ENCODE measurements at regions not wholly inside any gene's neighbourhood (a gene's known extent, or its start where the extent isn't known, plus 50 kb on each side); places are given as distances from the start of the nearest gene placed in this dataset.

DNA sequence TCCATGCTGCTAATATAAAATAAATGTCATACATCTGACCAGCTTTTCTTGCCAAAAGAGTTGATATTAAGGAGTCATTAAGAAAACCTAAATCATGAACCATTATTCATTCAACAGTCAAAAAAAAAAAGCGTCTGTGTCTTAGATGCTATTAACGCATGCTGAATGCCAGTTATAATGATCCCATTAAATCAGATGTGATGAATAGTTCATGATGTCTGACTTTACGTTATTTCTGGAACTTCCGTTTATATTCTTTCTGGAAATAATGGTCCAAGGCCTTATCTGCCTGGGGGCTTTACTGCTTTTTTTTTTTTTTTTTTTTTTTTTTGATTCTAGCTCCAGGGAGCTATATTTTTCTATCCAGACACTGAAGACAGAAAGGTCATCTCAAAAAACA, 877.1 kb downstream of the HACE1 start:
- H3K4ac ChIP-seq (ENCODE audit: low read depth in 1 of 2, low read length in 2 of 2) = no peak overlapping the region
- 69% methylated on average over 4 of the region's 4 CpGs for WGBS
- no peak overlapping the region for H2BK120ac ChIP-seq (ENCODE audit: low read depth, low read length)
- H2BK15ac ChIP-seq (ENCODE audit: low read depth, poor library complexity, severe bottlenecking) = no peak overlapping the region
- no peak overlapping the region for H3K23ac ChIP-seq (ENCODE audit: low read length in 2 of 2)
- no peak overlapping the region for H4K91ac ChIP-seq (ENCODE audit: low read length)
- H3K4me3 ChIP-seq (ENCODE audit: insufficient read depth in 1 of 2, low read depth in 1 of 2, low read length in 2 of 2) = no peak overlapping the region
- H2BK12ac ChIP-seq (ENCODE audit: low read length in 2 of 2) = no peak overlapping the region
- H2AK5ac ChIP-seq (ENCODE audit: low read length, severe bottlenecking) = no peak overlapping the region
- no peak overlapping the region for H3K18ac ChIP-seq (ENCODE audit: low read depth in 1 of 2, low read length in 2 of 2)
- no peak overlapping the region for H3K9ac ChIP-seq (ENCODE audit: low read length)
- no peak overlapping the region for H2AFZ ChIP-seq (ENCODE audit: low read depth, low read length)
- H4K8ac ChIP-seq (ENCODE audit: low read length) = no peak overlapping the region
- H3K14ac ChIP-seq (ENCODE audit: low read length in 2 of 2) = no peak overlapping the region
- no peaks in the 10 kb centered on the region for H3K9me3 ChIP-seq (ENCODE audit: control insufficient read depth, low read length)
- H3K79me1 ChIP-seq (replicated peaks; ENCODE audit: low read length, poor library complexity, severe bottlenecking) = no peaks in the 10 kb centered on the region
- no peaks in the 10 kb centered on the region for H3K27me3 ChIP-seq (ENCODE audit: control insufficient read depth in 1 of 2, insufficient read depth in 1 of 2, low read length in 2 of 2)
- H3K27ac ChIP-seq (ENCODE audit: low read length, poor library complexity, severe bottlenecking) = no peak overlapping the region
- H3K4me2 ChIP-seq (ENCODE audit: low read length, poor library complexity, severe bottlenecking) = no peak overlapping the region
- no peak overlapping the region for H2BK5ac ChIP-seq (ENCODE audit: low read depth, low read length, poor library complexity, severe bottlenecking)
- no peak for DNase-seq
- H3K4me1 ChIP-seq (ENCODE audit: control insufficient read depth, insufficient read depth, low read depth, low read length) = no peaks in the 10 kb centered on the region
- no peaks in the 10 kb centered on the region for H3K36me3 ChIP-seq (ENCODE audit: control insufficient read depth in 1 of 2, insufficient read depth in 2 of 2, low read depth in 1 of 2, low read length in 2 of 2)

DNA sequence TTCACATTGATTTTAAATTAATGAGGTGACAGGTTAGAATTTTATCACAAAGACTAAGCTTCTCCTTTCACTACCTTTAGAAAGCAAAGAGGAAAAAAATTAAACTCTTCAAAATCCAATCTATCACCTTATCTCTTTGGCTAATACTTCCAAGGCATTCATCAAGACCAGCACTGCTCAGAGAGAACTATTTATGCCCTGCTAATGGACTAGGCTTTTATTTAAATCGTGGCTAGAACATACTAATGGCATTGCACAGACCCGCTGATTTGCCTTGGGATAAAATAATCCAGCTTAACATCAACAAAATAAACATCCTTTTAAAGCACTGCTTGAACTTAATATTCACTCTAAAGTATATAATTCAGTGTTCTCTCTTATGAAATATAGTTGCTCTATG, 880.4 kb downstream of the HACE1 start:
- no peak for DNase-seq
- H4K8ac ChIP-seq (ENCODE audit: low read length) = no peak overlapping the region
- H3K14ac ChIP-seq (ENCODE audit: low read length in 2 of 2) = no peak overlapping the region
- H2BK5ac ChIP-seq (ENCODE audit: low read depth, low read length, poor library complexity, severe bottlenecking) = no peak overlapping the region
- no peak overlapping the region for H3K23ac ChIP-seq (ENCODE audit: low read length in 2 of 2)
- no peak overlapping the region for H3K18ac ChIP-seq (ENCODE audit: low read depth in 1 of 2, low read length in 2 of 2)
- no peak overlapping the region for H3K4me2 ChIP-seq (ENCODE audit: low read length, poor library complexity, severe bottlenecking)
- H3K9ac ChIP-seq (ENCODE audit: low read length) = no peak overlapping the region
- H2BK12ac ChIP-seq (ENCODE audit: low read length in 2 of 2) = no peak overlapping the region
- H3K4me3 ChIP-seq (ENCODE audit: insufficient read depth in 1 of 2, low read depth in 1 of 2, low read length in 2 of 2) = no peak overlapping the region
- H4K91ac ChIP-seq (ENCODE audit: low read length) = no peak overlapping the region
- H3K27me3 ChIP-seq (ENCODE audit: control insufficient read depth in 1 of 2, insufficient read depth in 1 of 2, low read length in 2 of 2) = no peaks in the 10 kb centered on the region
- H3K27ac ChIP-seq (ENCODE audit: low read length, poor library complexity, severe bottlenecking) = no peak overlapping the region
- H3K9me3 ChIP-seq (ENCODE audit: control insufficient read depth, low read length) = no peaks in the 10 kb centered on the region
- H2BK120ac ChIP-seq (ENCODE audit: low read depth, low read length) = no peak overlapping the region
- no peak overlapping the region for H3K4ac ChIP-seq (ENCODE audit: low read depth in 1 of 2, low read length in 2 of 2)
- no peak overlapping the region for H2AK5ac ChIP-seq (ENCODE audit: low read length, severe bottlenecking)
- no peak overlapping the region for H2BK15ac ChIP-seq (ENCODE audit: low read depth, poor library complexity, severe bottlenecking)
- no peaks in the 10 kb centered on the region for H3K36me3 ChIP-seq (ENCODE audit: control insufficient read depth in 1 of 2, insufficient read depth in 2 of 2, low read depth in 1 of 2, low read length in 2 of 2)
- H3K4me1 ChIP-seq (ENCODE audit: control insufficient read depth, insufficient read depth, low read depth, low read length) = no peaks in the 10 kb centered on the region
- 93% methylated on average over 2 of the region's 2 CpGs for WGBS
- H3K79me1 ChIP-seq (replicated peaks; ENCODE audit: low read length, poor library complexity, severe bottlenecking) = no peaks in the 10 kb centered on the region
- H2AFZ ChIP-seq (ENCODE audit: low read depth, low read length) = no peak overlapping the region

DNA sequence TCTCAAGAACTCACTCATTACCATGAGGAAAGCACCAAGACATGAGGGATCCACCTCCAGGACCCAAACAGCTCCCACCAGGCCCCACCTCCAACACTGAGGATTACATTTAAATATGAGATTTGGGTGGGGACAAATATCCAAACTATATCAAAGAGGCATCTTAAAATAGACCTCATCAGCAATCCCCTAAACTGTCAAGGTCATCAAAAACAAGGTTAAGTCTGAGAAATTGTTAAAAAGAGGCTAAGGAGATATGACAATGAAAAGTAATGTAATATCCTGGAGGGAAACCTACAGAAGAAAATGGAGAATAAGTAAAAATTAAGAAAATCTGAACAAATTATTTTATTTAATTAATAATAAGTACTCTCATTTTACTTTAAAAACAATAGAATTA, 922.3 kb downstream of the HACE1 start:
- Histone ChIP-seq H2BK5ac (ENCODE audit: low read depth, low read length, poor library complexity, severe bottlenecking) (no peak overlapping the region), H3K27me3 (ENCODE audit: control insufficient read depth in 1 of 2, insufficient read depth in 1 of 2, low read length in 2 of 2) (no peaks in the 10 kb centered on the region), H2BK15ac (ENCODE audit: low read depth, poor library complexity, severe bottlenecking) (no peak overlapping the region), H2BK120ac (ENCODE audit: low read depth, low read length) (no peak overlapping the region), H2BK12ac (ENCODE audit: low read length in 2 of 2) (no peak overlapping the region), H3K9ac (ENCODE audit: low read length) (no peak overlapping the region), H4K91ac (ENCODE audit: low read length) (no peak overlapping the region), H3K4me1 (ENCODE audit: control insufficient read depth, insufficient read depth, low read depth, low read length) (no peaks in the 10 kb centered on the region), H2AK5ac (ENCODE audit: low read length, severe bottlenecking) (no peak overlapping the region), H3K27ac (ENCODE audit: low read length, poor library complexity, severe bottlenecking) (no peak overlapping the region), H3K4me3 (ENCODE audit: insufficient read depth in 1 of 2, low read depth in 1 of 2, low read length in 2 of 2) (no peak overlapping the region), H3K18ac (ENCODE audit: low read depth in 1 of 2, low read length in 2 of 2) (no peak overlapping the region), H3K14ac (ENCODE audit: low read length in 2 of 2) (no peak overlapping the region), H2AFZ (ENCODE audit: low read depth, low read length) (no peak overlapping the region), H3K79me1 (replicated peaks; ENCODE audit: low read length, poor library complexity, severe bottlenecking) (no peaks in the 10 kb centered on the region), H3K9me3 (ENCODE audit: control insufficient read depth, low read length) (peaks cover 9% of the 10 kb centered on the region), H3K36me3 (ENCODE audit: control insufficient read depth in 1 of 2, insufficient read depth in 2 of 2, low read depth in 1 of 2, low read length in 2 of 2) (no peaks in the 10 kb centered on the region), H3K4ac (ENCODE audit: low read depth in 1 of 2, low read length in 2 of 2) (no peak overlapping the region), H3K23ac (ENCODE audit: low read length in 2 of 2) (no peak overlapping the region), H4K8ac (ENCODE audit: low read length) (no peak overlapping the region), H3K4me2 (ENCODE audit: low read length, poor library complexity, severe bottlenecking) (no peak overlapping the region)
- DNase-seq = no peak

DNA sequence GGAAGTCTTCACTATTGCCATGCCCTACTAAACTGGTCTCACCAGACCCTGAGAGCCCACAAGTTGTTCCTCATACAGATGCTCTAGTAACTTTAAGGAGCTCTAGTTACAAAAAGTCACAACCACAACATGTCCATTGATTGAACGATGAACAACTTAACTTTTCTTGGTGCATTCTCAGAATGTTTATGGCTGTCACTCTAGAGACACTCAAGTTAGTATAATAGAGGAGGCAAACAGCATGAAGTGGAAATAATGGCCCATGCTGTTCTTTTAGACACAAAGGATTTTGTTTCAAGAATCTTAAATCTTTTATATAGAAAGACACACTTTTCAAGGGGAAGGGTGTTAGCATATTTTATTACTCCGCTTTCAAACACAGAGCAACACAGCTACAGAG, 934.4 kb downstream of the HACE1 start:
- H3K27me3 ChIP-seq (ENCODE audit: control insufficient read depth in 1 of 2, insufficient read depth in 1 of 2, low read length in 2 of 2) = no peaks in the 10 kb centered on the region
- no peak overlapping the region for H3K9ac ChIP-seq (ENCODE audit: low read length)
- no peak overlapping the region for H3K18ac ChIP-seq (ENCODE audit: low read depth in 1 of 2, low read length in 2 of 2)
- H2BK12ac ChIP-seq (ENCODE audit: low read length in 2 of 2) = no peak overlapping the region
- no peak for DNase-seq
- no peak overlapping the region for H4K91ac ChIP-seq (ENCODE audit: low read length)
- no peaks in the 10 kb centered on the region for H3K79me1 ChIP-seq (replicated peaks; ENCODE audit: low read length, poor library complexity, severe bottlenecking)
- 100% methylated on average over 1 of the region's 2 CpGs for WGBS
- H3K23ac ChIP-seq (ENCODE audit: low read length in 2 of 2) = no peak overlapping the region
- H2BK5ac ChIP-seq (ENCODE audit: low read depth, low read length, poor library complexity, severe bottlenecking) = no peak overlapping the region
- H2BK120ac ChIP-seq (ENCODE audit: low read depth, low read length) = no peak overlapping the region
- no peak overlapping the region for H4K8ac ChIP-seq (ENCODE audit: low read length)
- H3K4me3 ChIP-seq (ENCODE audit: insufficient read depth in 1 of 2, low read depth in 1 of 2, low read length in 2 of 2) = no peak overlapping the region
- no peak overlapping the region for H2BK15ac ChIP-seq (ENCODE audit: low read depth, poor library complexity, severe bottlenecking)
- H3K27ac ChIP-seq (ENCODE audit: low read length, poor library complexity, severe bottlenecking) = no peak overlapping the region
- H3K14ac ChIP-seq (ENCODE audit: low read length in 2 of 2) = no peak overlapping the region
- H3K4me1 ChIP-seq (ENCODE audit: control insufficient read depth, insufficient read depth, low read depth, low read length) = no peaks in the 10 kb centered on the region
- no peaks in the 10 kb centered on the region for H3K36me3 ChIP-seq (ENCODE audit: control insufficient read depth in 1 of 2, insufficient read depth in 2 of 2, low read depth in 1 of 2, low read length in 2 of 2)
- H3K4ac ChIP-seq (ENCODE audit: low read depth in 1 of 2, low read length in 2 of 2) = no peak overlapping the region
- no peak overlapping the region for H3K4me2 ChIP-seq (ENCODE audit: low read length, poor library complexity, severe bottlenecking)
- H3K9me3 ChIP-seq (ENCODE audit: control insufficient read depth, low read length) = peaks cover 36% of the 10 kb centered on the region
- no peak overlapping the region for H2AK5ac ChIP-seq (ENCODE audit: low read length, severe bottlenecking)
- no peak overlapping the region for H2AFZ ChIP-seq (ENCODE audit: low read depth, low read length)

Measured in mesenchymal stem cell (in vitro differentiated cells and primary cell).